ENCODE measurements at regions not wholly inside any gene's neighbourhood (a gene's known extent, or its start where the extent isn't known, plus 50 kb on each side); places are given as distances from the start of the nearest gene placed in this dataset.

DNA sequence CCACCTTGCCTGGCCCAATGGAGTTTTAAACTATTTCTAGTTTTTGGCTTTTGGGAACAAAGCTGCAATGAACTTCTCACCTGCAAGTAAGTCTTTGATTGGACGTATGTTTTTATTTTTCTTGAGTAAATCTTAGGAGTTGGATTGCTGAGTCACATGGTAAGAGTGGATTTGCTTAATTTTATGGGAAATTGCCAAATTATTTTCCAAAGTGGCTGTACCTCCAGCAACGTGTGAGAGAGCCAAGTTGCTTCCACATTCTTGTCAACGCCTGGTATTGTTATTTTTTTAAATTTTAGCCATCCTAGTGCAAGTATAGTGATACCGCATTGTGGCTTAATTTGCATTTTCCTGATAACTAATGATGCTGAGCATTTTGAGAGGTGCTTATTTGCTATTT is 136.6 kb downstream of the LMNTD1 start:
- TF ChIP-seq JUN (IDR thresholded peaks at IDR 0.05; ENCODE audit: borderline replicate concordance, insufficient read depth, insufficient read length, low read depth): no peak
- TF ChIP-seq MYC (IDR thresholded peaks at IDR 0.05; ENCODE audit: low read depth, low read length): no peak
- TF ChIP-seq GATA2 (IDR thresholded peaks at IDR 0.05; ENCODE audit: insufficient read depth, insufficient read length, low read depth, low read length): no peak
- no peak for TF ChIP-seq POLR2AphosphoS5 (IDR thresholded peaks at IDR 0.05; ENCODE audit: insufficient read depth, low read depth, low read length)
- TF ChIP-seq POLR2A (IDR thresholded peaks at IDR 0.05; ENCODE audit: low read depth, low read length): no peak
- no peak for TF ChIP-seq EZH2 (IDR thresholded peaks at IDR 0.05; ENCODE audit: borderline replicate concordance, low read depth, low read length, severe bottlenecking)
- no peak for TF ChIP-seq FOS (IDR thresholded peaks at IDR 0.05; ENCODE audit: borderline replicate concordance, insufficient read depth, low read length)
- TF ChIP-seq, protein P1, sequence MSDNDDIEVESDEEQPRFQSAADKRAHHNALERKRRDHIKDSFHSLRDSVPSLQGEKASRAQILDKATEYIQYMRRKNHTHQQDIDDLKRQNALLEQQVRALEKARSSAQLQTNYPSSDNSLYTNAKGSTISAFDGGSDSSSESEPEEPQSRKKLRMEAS (IDR thresholded peaks at IDR 0.05; ENCODE audit: insufficient read depth, insufficient read length): no peak
- TF ChIP-seq, protein P2, sequence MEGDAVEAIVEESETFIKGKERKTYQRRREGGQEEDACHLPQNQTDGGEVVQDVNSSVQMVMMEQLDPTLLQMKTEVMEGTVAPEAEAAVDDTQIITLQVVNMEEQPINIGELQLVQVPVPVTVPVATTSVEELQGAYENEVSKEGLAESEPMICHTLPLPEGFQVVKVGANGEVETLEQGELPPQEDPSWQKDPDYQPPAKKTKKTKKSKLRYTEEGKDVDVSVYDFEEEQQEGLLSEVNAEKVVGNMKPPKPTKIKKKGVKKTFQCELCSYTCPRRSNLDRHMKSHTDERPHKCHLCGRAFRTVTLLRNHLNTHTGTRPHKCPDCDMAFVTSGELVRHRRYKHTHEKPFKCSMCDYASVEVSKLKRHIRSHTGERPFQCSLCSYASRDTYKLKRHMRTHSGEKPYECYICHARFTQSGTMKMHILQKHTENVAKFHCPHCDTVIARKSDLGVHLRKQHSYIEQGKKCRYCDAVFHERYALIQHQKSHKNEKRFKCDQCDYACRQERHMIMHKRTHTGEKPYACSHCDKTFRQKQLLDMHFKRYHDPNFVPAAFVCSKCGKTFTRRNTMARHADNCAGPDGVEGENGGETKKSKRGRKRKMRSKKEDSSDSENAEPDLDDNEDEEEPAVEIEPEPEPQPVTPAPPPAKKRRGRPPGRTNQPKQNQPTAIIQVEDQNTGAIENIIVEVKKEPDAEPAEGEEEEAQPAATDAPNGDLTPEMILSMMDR (IDR thresholded peaks at IDR 0.05; ENCODE audit: extremely low read depth in 1 of 2, insufficient read depth in 1 of 2, low read depth in 1 of 2, low read length in 2 of 2): no peak
- H3K79me2 ChIP-seq (ENCODE audit: control insufficient read depth, insufficient read depth, low read length): no peaks in the 10 kb centered on the region
- H3K4me2 ChIP-seq (ENCODE audit: insufficient read depth, low read length): no peak overlapping the region
- H3K27me3 ChIP-seq (ENCODE audit: control insufficient read depth in 2 of 2, insufficient read depth in 2 of 2, low read length in 2 of 2): peaks cover 0 to 4% of the 10 kb centered on the region in 2 experiments
- no peaks in the 10 kb centered on the region for H4K20me1 ChIP-seq (replicated peaks; ENCODE audit: control insufficient read depth, extremely low read depth, insufficient read depth, low read length)
- H3K27ac ChIP-seq (ENCODE audit: insufficient read depth, low read depth, low read length): no peak overlapping the region
- H3K36me3 ChIP-seq (ENCODE audit: control insufficient read depth in 2 of 2, extremely low read depth in 1 of 2, insufficient read depth in 2 of 2, low read length in 2 of 2): no peaks in the 10 kb centered on the region
- FAIRE-seq: no peak
- no TSS peak for BruUV-seq (replicated peaks)
- intact Hi-C loops (cut with micrococcal nuclease) (no loop called here), dilution Hi-C loops (cut with MboI; ENCODE audit: extremely low pct_ligation_motif_present, low sequenced_read_pairs) (no loop called here)
- no peaks in the 10 kb centered on the region for H3K9me3 ChIP-seq (replicated peaks; ENCODE audit: control insufficient read depth, insufficient read depth, low read length)
- ChIA-PET POLR2A (no interaction called here), CTCF (no interaction called here)
- no peak overlapping the region for H2AFZ ChIP-seq (ENCODE audit: low read depth, low read length)
- no peak overlapping the region for H3K4me3 ChIP-seq (replicated peaks in 1 of 3; ENCODE audit: insufficient read depth in 1 of 3, low read depth in 1 of 3, low read length in 3 of 3)
- H3K9ac ChIP-seq (replicated peaks; ENCODE audit: extremely low read depth, insufficient read depth, low read length): no peak overlapping the region
- no peaks in the 10 kb centered on the region for H3K4me1 ChIP-seq (ENCODE audit: control insufficient read depth, extremely low read depth, insufficient read depth, low read length)
- H3K9me1 ChIP-seq (replicated peaks; ENCODE audit: control insufficient read depth, extremely low read depth, insufficient read depth, low read length): no peaks in the 10 kb centered on the region
- DNase-seq (ENCODE audit: low read depth, low spot score): no peak

Measured in endothelial cell of umbilical vein (primary cell).